PFSK-1 (cell line): ENCODE measurements at regions not wholly inside any gene's neighbourhood (a gene's known extent, or its start where the extent isn't known, plus 50 kb on each side); places are given as distances from the start of the nearest gene placed in this dataset.

Source experiments
- POLR2AphosphoS5 ChIP-seq: IDR thresholded peaks from 2 replicates; pipeline ENCODE4 v1.6.1; 2012; ENCODE audit warnings: low read depth, mild to moderate bottlenecking, control low read depth, low read length, moderate library complexity
- SIN3A ChIP-seq: IDR thresholded peaks from 2 replicates; pipeline ENCODE4 v1.6.1; 2012; ENCODE audit warnings: mild to moderate bottlenecking, low read length, moderate library complexity, borderline replicate concordance; ENCODE audit not compliant: insufficient read depth
- TAF1 ChIP-seq: IDR thresholded peaks from 2 replicates; pipeline ENCODE4 v1.6.1; 2012; ENCODE audit warnings: low read length, control low read depth, borderline replicate concordance; ENCODE audit not compliant: insufficient read depth

GRCh38 chr12:58745348-58746125, 174.8 kb downstream of the LRIG3 start:
- no peak for TF ChIP-seq POLR2AphosphoS5
- TF ChIP-seq SIN3A: no peak
- no peak for TF ChIP-seq TAF1
